ENCODE measurements at regions not wholly inside any gene's neighbourhood (a gene's known extent, or its start where the extent isn't known, plus 50 kb on each side); places are given as distances from the start of the nearest gene placed in this dataset.

- Histone ChIP-seq H3K9me3 (ENCODE audit: low read length) (no peaks in the 10 kb centered on the region), H3K27ac (ENCODE audit: low read depth, low read length, poor library complexity, severe bottlenecking) (no peak overlapping the region), H3K4me2 (ENCODE audit: low read length) (no peak overlapping the region), H3K79me2 (ENCODE audit: insufficient read depth, low read length) (no peaks in the 10 kb centered on the region), H3K9me2 (ENCODE audit: low read depth, low read length) (no peaks in the 10 kb centered on the region), H3K9ac (ENCODE audit: low read length) (no peak overlapping the region), H4K20me1 (ENCODE audit: insufficient read depth, low read length) (no peaks in the 10 kb centered on the region), H2AFZ (ENCODE audit: low read length) (no peak overlapping the region), H3K36me3 (ENCODE audit: insufficient read depth, low read length) (no peaks in the 10 kb centered on the region), H3F3A (ENCODE audit: insufficient read depth, low read length) (no peaks in the 10 kb centered on the region), H3K27me3 (ENCODE audit: insufficient read depth, low read length) (no peaks in the 10 kb centered on the region), H3K4me1 (ENCODE audit: insufficient read depth, low read length, severe bottlenecking) (no peaks in the 10 kb centered on the region), H3K4me3 (ENCODE audit: low read depth, low read length, poor library complexity, severe bottlenecking) (no peak overlapping the region)
- TF ChIP-seq EZH2 (IDR thresholded peaks at IDR 0.05; ENCODE audit: borderline replicate concordance, low read length) (no peak), CTCF (IDR thresholded peaks at IDR 0.05; ENCODE audit: low read length) (no peak)
Observed at GRCh38 chr11:79906164-79906563, 465.3 kb upstream of the TENM4 start.

- Histone ChIP-seq H2AFZ (ENCODE audit: low read length) (no peak overlapping the region), H4K20me1 (ENCODE audit: insufficient read depth, low read length) (no peaks in the 10 kb centered on the region), H3K27me3 (ENCODE audit: insufficient read depth, low read length) (no peaks in the 10 kb centered on the region), H3K9me2 (ENCODE audit: low read depth, low read length) (no peaks in the 10 kb centered on the region), H3K79me2 (ENCODE audit: insufficient read depth, low read length) (no peaks in the 10 kb centered on the region), H3K9me3 (ENCODE audit: low read length) (no peaks in the 10 kb centered on the region), H3K4me2 (ENCODE audit: low read length) (no peak overlapping the region), H3K36me3 (ENCODE audit: insufficient read depth, low read length) (no peaks in the 10 kb centered on the region), H3K4me3 (ENCODE audit: low read depth, low read length, poor library complexity, severe bottlenecking) (no peak overlapping the region), H3K9ac (ENCODE audit: low read length) (no peak overlapping the region), H3F3A (ENCODE audit: insufficient read depth, low read length) (no peaks in the 10 kb centered on the region), H3K27ac (ENCODE audit: low read depth, low read length, poor library complexity, severe bottlenecking) (no peak overlapping the region), H3K4me1 (ENCODE audit: insufficient read depth, low read length, severe bottlenecking) (no peaks in the 10 kb centered on the region)
- TF ChIP-seq CTCF (IDR thresholded peaks at IDR 0.05; ENCODE audit: low read length) (no peak), EZH2 (IDR thresholded peaks at IDR 0.05; ENCODE audit: borderline replicate concordance, low read length) (no peak)
Observed at GRCh38 chr11:79902493-79902892, 461.7 kb upstream of the TENM4 start.

- no peaks in the 10 kb centered on the region for H3K27me3 ChIP-seq (ENCODE audit: insufficient read depth, low read length)
- H3K27ac ChIP-seq (ENCODE audit: low read depth, low read length, poor library complexity, severe bottlenecking) = no peak overlapping the region
- H2AFZ ChIP-seq (ENCODE audit: low read length) = no peak overlapping the region
- H3F3A ChIP-seq (ENCODE audit: insufficient read depth, low read length) = no peaks in the 10 kb centered on the region
- no peak overlapping the region for H3K9ac ChIP-seq (ENCODE audit: low read length)
- no peak overlapping the region for H3K4me3 ChIP-seq (ENCODE audit: low read depth, low read length, poor library complexity, severe bottlenecking)
- no peaks in the 10 kb centered on the region for H3K9me2 ChIP-seq (ENCODE audit: low read depth, low read length)
- H3K36me3 ChIP-seq (ENCODE audit: insufficient read depth, low read length) = no peaks in the 10 kb centered on the region
- H3K9me3 ChIP-seq (ENCODE audit: low read length) = no peaks in the 10 kb centered on the region
- no peak overlapping the region for H3K4me2 ChIP-seq (ENCODE audit: low read length)
- H3K4me1 ChIP-seq (ENCODE audit: insufficient read depth, low read length, severe bottlenecking) = no peaks in the 10 kb centered on the region
- H3K79me2 ChIP-seq (ENCODE audit: insufficient read depth, low read length) = no peaks in the 10 kb centered on the region
- no peaks in the 10 kb centered on the region for H4K20me1 ChIP-seq (ENCODE audit: insufficient read depth, low read length)
- TF ChIP-seq CTCF (IDR thresholded peaks at IDR 0.05; ENCODE audit: low read length) (no peak), EZH2 (IDR thresholded peaks at IDR 0.05; ENCODE audit: borderline replicate concordance, low read length) (no peak)
Observed at GRCh38 chr11:79897896-79898295, 457.1 kb upstream of the TENM4 start.

Data from OCI-LY1 (cell line).